ENCODE measurements at regions not wholly inside any gene's neighbourhood (a gene's known extent, or its start where the extent isn't known, plus 50 kb on each side); places are given as distances from the start of the nearest gene placed in this dataset.
"Not testable (repeated sequence)": the region's sequence is repeated elsewhere in the genome, so short reads cannot be mapped to it uniquely, and the experiment has no call there.

DNA sequence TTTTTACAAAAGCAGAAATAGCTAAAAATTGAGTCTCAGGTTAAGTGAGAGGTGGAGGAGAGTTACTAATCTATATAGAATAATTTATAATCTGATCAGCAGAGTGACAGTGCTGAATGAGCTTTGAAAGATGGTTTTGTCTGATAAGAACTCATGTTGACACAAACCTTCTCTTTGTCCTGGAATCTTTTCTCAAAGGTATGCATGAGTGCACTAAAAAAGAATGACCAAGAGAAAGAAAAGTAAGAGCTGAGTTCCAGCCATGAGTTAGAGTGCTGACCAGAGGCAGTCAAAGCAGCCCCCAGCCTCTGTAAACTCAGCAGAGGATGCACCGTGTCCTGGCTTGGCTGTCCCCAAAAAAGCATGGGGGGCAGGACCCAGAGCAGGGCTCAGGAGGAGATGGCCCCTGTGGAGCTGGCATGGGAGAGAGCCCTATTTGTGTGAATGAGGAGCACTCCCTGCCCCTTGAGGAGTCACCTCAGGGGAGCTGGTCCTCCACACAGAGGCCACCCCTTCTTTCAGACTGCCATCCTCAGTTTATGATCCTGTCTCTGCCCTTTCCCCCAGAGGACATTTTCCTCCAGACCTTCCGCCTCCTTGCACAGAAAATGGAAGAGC is 129.8 kb downstream of the SEC23A start:
- H3K4me3 ChIP-seq (ENCODE audit: low read length): no peak overlapping the region
- DNase-seq (ENCODE audit: low read depth, low spot score): no peak

DNA sequence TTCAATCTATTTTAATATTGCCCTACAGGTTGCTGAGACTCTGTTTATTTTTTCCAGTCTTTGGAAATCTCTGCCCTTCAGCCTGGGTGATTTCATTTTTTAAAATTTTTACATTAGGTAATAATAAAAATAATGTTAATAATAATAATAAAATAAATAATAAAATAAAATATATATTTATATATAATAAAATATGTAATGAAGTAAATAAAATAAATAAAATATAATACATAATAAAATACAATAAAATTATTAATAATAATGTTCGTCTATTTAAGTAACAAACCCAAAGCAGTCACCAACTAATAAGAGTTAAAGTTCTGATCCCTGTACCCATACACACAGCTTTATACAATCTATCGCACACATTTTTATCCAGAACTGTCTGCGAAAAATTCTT is 130.5 kb downstream of the SEC23A start:
- H3K4me3 ChIP-seq (ENCODE audit: low read length): no peak overlapping the region
- DNase-seq (ENCODE audit: low read depth, low spot score): no peak

DNA sequence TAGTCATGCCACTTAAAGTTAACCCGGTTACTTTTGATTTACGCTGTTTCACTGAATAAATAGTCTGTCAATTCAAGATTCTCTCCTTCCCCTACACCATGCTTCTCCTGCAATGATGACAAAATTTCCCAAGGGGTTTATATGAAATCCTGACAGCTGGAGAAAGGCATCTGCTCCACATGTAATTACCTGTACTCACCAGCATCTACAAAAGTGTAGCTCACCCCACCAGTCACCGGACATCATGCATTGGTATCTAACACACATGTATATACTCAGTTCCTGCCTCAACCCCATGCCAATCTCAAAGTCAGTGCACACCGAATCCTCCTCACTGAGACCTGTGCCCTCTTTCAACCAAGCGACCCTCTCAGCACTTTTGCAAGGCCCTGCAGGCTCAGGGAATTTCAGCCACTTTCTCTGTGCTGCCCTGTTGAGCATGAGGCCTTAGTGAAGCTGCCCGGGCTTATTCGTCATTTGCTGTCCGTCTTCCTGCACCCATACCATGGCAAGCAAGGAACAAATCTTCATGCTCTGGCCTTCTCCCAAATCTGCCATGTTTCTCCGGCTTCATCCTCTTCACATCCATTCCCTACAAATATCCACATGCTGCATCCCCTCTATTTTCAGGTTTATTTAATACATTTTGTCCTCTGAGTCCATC is 131.6 kb downstream of the SEC23A start:
- DNase-seq (ENCODE audit: low read depth, low spot score): no peak
- H3K4me3 ChIP-seq (ENCODE audit: low read length): no peak overlapping the region

DNA sequence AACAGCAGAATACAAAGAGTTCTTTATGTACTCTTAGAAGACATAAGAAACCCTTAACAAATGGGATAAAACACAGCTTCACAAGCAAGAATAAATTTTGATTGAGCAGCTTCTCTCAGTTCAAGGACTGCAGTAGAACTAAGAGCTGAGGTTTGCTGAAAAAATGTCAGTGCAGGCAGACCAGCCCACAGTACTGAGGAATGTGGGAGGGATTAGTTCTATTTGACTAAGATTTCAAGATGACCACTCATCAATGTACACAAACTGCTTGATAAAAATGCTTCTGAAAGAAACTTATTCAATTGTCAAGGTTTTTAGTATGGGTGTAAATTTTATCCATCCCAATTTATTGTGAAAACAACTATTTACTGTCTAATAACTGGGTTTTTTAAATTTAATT is 138.4 kb downstream of the SEC23A start:
- no peak for DNase-seq (ENCODE audit: low read depth, low spot score)

DNA sequence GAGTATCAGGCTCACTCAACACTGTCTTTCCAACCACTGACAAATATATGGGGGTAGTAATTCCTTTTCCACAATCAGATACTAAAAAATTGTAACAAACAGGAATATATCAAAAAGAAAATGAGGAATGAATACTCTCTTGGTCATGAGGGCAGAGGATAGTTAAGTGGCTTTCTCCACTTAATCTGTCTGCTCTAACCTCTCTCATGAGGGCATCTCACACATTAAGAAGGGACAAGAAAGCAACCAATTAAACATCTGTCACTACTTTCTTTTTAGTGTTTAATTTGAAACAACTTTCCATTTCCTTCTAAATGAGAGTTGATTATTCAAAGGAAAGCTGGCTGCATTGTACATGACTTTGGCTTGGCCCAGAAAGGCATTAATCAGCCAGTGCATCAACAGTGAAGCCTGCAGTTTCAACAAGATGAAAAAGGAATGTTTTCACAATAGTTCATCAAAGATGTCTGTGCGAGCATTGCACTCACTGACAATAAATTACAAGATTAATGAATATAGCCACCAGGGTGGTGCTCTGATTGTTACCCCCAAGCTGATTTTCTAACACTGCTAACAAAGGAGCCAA is 142.0 kb downstream of the SEC23A start:
- H3K4me3 ChIP-seq (ENCODE audit: low read length): no peak overlapping the region
- no peak for DNase-seq (ENCODE audit: low read depth, low spot score)

More for the DNA sequence above, 138.4 kb downstream of the SEC23A start:
- no peak overlapping the region for H3K4me3 ChIP-seq (ENCODE audit: low read length)

DNA sequence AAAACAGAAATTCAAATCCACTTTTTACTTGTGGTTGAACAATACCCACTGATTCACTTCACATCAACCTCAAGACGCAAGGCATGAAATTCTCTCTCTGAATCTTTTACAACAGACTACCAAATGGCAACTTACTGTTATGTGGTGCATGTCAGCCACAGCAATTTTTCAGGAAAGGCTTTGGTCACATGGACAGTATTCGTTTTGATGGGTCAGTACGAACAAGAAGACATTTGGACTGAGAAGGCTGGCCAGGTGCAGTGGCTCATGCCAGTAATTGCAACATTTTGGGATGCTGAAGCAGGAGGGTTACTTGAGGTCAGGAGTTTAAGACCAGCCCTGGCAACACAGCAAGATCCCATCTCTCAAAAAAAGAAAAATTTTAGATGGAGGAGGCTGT is 144.0 kb downstream of the SEC23A start:
- no peak for DNase-seq (ENCODE audit: low read depth, low spot score)
- H3K4me3 ChIP-seq (ENCODE audit: low read length): no peak overlapping the region

DNA sequence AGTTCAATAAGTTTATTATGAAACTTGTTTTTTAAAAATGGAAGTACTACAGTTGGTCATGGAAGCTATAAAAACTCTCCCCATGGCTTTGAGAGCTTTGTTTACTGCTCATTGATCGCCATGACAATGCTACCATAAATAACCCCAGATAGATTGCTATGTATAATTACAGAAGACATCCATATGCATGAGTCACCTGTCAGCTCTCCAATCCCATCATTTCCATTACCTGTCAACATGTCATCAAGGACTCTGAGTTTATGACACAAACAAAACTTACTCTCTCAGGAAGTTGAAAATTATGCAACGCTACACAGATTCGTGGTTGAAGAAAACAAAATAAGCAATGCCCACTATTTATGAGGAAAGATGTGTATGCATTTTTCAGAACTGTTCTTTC is 144.4 kb downstream of the SEC23A start:
- no peak for DNase-seq (ENCODE audit: low read depth, low spot score)
- H3K4me3 ChIP-seq (ENCODE audit: low read length): no peak overlapping the region

DNA sequence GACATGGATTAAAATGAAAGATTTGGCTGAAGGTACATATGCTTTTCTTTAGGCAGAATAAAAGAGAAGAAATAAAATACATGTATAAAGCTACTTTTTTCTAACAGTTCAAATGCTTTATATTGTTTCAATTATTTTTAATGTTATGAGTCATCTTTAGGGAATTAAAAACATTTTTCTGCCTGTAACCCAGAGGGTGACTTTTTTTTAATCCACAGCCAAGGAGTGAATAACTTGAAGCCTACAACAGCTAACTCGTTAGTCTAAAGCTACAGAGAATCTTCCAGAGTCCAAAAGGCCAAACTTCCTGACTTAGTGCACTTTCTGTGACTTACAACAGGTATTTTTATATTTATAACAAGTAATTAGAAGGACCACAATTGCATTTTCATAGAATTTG is 151.6 kb downstream of the SEC23A start:
- H3K4me3 ChIP-seq (ENCODE audit: low read length): no peak overlapping the region
- no peak for DNase-seq (ENCODE audit: low read depth, low spot score)

DNA sequence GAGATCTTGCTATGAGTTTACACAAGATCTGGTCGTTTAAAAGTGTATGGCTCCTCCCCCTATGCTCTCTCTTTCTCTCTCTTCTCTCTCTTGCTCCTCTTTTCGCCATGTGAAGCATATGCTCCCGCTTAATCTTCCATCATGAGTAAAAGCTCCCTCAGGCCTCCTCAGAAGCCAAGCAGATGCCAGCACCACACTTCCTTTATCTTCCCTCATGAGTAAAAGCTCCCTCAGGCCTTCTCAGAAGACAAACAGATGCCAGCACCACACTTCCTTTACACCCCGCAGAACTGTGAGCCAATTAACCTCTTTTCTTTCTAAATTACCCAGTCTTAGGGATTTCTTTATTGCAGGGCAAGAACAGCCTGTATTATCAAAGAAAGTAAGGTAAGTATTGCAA is 152.4 kb downstream of the SEC23A start:
- DNase-seq (ENCODE audit: low read depth, low spot score): no peak
- no peak overlapping the region for H3K4me3 ChIP-seq (ENCODE audit: low read length)

DNA sequence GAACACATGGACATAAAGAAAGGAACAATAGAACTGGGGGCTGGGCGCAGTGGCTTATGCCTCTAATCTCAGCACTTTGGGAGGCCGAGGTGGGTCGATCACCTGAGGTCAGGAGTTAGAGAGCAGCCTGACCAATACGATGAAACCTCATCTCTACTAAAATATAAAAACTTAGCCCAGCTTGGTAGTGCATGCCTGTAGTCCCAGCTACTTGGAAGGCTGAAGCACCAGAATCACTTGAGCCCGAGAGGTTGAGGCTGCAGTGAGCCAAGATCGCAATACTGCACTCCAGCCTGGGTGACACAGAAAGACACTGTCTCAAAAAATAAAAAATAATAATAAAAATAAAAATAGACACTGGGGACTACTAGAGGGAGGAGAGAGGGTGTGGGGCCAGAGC is 154.5 kb downstream of the SEC23A start:
- H3K4me3 ChIP-seq (ENCODE audit: low read length): no peak overlapping the region
- DNase-seq (ENCODE audit: low read depth, low spot score): no peak

DNA sequence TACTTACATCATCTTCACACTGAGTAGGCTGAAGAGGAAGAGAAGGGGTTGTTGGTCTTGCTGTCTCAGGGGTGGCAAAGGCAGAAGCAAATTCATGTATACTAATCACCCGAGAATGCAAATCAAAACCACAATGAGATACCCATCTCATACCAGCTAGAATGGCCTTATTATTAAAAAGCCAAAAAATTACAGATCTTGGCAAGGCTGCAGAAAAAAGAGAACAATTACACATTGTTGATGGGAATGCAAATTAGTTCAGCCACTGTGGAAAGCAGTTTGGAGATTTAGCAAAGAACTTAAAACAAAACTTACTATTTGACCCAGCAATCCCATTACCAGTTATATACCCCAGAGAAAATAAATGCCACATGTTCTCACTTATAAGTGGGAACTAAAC is 154.9 kb downstream of the SEC23A start:
- H3K4me3 ChIP-seq (ENCODE audit: low read length): no peak overlapping the region
- DNase-seq (ENCODE audit: low read depth, low spot score): no peak

DNA sequence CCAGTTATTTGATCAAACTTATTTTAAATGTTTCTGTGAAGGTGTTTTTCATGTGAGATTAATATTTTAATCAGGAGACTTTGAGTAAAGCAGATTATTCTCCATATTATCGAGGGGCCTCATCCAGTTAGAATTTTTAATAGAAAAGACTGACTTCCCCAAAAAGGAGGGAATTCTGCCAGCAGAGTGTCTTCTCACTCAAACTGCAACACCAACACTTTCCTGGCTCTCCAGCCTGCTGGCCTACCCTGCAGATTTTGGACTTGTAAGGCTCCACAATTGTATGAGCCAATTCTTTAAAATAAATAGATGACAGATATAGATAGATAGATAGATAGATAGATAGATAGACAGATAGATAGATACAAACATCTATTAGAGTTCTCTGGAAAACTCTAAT is 155.7 kb downstream of the SEC23A start:
- H3K4me3 ChIP-seq (ENCODE audit: low read length): no peak overlapping the region
- DNase-seq (ENCODE audit: low read depth, low spot score): no peak

DNA sequence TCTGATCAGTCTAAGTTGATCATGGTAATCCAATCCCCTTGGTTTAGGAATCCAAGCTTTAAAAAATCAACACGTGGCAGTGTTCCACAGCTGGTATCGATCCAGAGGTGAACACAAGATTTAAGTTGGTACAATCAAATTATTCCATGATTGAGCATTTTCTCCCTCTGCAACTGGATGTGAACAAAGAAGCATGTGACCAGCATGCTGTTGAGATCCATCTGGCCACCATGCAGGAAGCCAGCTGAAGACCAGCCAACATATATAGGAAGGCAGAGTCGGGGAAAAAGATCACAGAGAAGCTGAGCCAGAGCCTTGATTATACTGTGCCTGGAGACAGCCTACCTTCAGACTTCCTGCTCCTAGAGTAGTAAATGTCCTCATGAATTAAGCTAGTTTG is 158.3 kb downstream of the SEC23A start:
- DNase-seq (ENCODE audit: low read depth, low spot score): no peak
- H3K4me3 ChIP-seq (ENCODE audit: low read length): no peak overlapping the region

DNA sequence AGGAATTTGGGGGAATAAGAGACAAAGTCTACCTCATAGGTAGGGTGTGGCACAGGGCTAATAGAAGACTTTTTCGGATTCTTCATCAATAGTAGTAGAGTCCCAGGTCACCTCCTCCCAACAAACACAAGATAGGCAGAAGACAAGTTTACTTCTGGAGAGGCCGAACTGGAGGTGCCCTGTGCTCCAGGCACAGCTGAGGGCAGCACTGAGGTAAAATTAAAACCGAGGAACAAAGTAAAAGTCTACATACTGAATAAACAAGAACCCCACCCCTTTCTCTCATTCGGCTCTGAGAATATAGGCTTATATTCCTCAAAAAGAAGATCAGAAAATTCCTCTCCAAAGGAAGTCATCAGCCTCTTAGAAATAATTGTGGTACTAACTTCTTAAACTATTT is 161.5 kb downstream of the SEC23A start:
- DNase-seq (ENCODE audit: low read depth, low spot score): no peak
- no peak overlapping the region for H3K4me3 ChIP-seq (ENCODE audit: low read length)

DNA sequence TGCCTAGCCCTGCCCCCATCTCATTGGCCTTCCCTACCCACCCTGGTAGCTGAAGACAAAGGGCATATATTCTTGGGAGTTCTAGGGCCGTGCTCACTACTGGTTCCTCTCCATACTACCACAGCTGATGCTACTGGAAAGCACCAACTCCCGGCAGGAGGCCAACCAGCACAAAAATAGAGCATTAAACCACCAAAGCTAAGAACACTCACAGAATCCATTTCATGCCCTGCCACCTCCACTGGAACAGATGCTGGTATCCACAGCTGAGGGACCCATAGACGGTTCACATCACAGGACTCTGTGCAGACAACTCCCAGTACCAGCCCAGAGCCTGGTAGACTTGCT is 170.4 kb downstream of the SEC23A start:
- H3K4me3 ChIP-seq (ENCODE audit: low read length); DNase-seq (ENCODE audit: low read depth, low spot score): not testable (repeated sequence)

DNA sequence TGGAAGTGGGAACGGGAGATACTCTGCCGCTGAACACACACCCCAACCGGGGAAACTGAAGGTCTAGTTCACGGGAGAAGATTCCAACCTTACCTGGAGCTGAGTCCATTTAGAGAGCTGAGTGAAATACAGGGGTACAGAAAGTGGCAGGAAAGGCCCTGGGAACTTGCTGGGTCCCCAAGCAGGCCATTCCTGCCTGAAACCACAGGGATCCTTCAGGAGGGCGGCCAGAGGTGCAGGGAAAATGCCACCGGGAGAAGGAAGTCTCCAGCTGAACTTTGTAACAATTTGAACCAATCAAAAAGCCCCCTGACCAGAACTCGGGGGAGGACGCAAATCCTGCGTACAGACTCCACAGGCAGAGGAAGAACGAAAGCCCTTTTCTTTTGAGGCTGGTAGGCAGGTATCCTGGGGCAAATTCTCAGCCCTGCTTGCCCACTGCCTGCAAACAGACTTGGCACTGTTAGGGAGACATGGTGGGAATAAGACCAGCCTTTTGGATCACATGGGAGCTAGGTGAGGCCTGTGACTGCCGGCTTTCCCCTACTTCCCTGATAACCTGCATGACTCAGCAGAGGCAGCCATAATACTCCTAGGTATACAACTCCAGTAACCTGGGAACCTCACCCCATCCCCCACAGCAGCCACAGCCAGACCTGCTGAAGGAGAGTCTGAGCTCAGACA is 170.9 kb downstream of the SEC23A start:
- no peak overlapping the region for H3K4me3 ChIP-seq (ENCODE audit: low read length)

DNA sequence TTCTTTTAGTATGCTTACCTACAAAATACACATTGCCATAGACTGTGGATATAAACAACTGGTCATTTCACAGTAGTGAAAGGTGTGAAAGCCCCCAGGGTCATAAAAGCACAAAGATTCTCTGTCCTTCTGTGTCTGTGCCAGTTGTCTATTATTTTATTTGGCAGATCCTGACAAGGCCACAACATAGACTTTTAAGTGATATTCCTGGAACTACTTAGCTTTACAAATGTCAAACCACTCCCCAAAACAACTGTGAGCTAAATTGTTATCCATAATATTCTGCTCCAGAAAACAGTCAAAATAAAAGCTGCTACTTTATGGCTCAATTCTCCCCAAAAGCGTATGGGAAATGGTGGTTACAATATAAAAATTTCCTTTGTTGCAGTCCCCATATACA is 172.1 kb downstream of the SEC23A start:
- no peak for DNase-seq (ENCODE audit: low read depth, low spot score)
- no peak overlapping the region for H3K4me3 ChIP-seq (ENCODE audit: low read length)

More for the DNA sequence above, 170.9 kb downstream of the SEC23A start:
- no peak for DNase-seq (ENCODE audit: low read depth, low spot score)

DNA sequence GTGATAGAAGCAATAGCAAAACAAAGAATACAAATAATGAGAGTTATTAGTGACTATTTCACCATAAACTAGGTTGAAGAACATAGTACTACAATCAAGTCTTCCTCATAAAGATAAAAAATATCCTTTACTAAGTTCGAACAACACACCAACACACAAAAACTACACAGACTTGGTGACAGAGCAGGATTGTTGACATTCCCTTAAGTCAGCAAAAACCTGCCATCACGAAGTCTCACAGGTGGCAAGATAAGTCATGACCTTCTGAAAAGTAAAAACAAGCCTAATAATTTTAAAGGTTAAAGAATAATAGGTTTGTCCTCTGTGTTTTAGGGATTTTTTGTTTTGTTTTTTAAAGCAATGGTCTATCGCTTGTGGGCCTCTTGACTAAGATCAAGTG is 173.0 kb downstream of the SEC23A start:
- DNase-seq (ENCODE audit: low read depth, low spot score): no peak
- no peak overlapping the region for H3K4me3 ChIP-seq (ENCODE audit: low read length)

DNA sequence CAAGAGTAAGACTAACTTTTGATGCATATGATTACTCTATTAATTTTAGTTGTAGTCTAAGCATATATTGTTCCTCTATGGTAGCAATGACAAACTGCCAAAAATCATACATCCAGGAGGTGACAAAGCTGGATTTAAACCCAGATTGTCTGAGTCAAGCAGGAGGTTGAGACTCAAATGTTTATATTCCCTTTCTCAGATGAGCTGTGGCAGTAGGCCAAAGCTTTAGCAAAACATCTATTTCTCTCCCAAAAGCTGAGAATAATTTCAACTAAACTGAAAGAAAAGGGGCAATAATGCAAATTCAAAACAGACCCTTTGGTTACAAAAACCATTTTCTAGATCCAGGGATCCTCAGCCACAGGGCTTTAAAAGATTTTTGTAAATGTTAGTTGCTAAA is 173.6 kb downstream of the SEC23A start:
- DNase-seq (ENCODE audit: low read depth, low spot score): no peak
- H3K4me3 ChIP-seq (ENCODE audit: low read length): no peak overlapping the region

DNA sequence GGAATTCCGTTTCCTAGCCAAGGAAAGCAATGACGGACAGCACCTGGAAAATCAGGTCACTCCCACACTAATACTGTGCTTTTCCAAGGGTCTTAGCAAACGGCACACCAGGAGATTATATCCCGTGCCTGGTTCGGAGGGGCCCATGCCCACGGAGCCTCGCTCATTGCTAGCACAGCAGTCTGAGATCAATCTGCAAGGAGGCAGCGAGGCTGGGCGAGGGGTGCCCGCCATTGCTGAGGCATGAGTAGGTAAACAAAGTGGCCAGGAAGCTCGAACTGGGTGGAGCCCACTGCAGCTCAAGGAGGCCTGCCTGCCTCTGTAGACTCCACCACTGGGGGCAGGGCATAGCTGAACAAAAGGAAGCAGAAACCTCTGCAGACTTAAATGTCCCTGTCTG is 181.1 kb downstream of the SEC23A start:
- DNase-seq (ENCODE audit: low read depth, low spot score): not testable (repeated sequence)

More for the DNA sequence above, 181.1 kb downstream of the SEC23A start:
- not testable (repeated sequence) for H3K4me3 ChIP-seq (ENCODE audit: low read length)
